GM19328 (cell line): ENCODE measurements at regions not wholly inside any gene's neighbourhood (a gene's known extent, or its start where the extent isn't known, plus 50 kb on each side); places are given as distances from the start of the nearest gene placed in this dataset.
"Not testable (repeated sequence)": the region's sequence is repeated elsewhere in the genome, so short reads cannot be mapped to it uniquely, and the experiment has no call there.

Source experiments
- ATAC-seq: cut with Tn5 transposase; IDR thresholded peaks from one replicate; pipeline ENCODE4 v1.9.1; 2021; ENCODE audit warnings: mild to moderate bottlenecking, moderate library complexity; ENCODE audit not compliant: unreplicated experiment

DNA sequence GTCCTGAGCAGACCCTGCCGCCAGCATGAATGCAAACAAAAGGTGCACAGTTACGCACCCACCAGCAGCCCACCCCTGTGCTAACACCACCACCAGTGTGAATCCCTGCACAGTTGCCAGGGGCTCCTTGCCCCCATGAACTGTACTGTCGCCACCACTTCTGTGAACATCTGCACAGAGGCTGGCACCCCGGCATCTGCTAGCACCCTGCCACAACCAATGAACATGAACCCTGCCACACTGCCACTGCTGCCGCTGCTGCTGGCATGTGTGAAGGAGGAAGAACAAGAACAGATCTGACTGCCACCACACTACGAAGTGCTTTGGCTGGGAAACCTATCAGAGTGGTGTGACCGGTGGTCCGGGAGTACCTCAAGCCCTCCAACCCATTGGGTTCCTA lies 261.3 kb downstream of the PARM1 start:
- no peak for ATAC-seq

DNA sequence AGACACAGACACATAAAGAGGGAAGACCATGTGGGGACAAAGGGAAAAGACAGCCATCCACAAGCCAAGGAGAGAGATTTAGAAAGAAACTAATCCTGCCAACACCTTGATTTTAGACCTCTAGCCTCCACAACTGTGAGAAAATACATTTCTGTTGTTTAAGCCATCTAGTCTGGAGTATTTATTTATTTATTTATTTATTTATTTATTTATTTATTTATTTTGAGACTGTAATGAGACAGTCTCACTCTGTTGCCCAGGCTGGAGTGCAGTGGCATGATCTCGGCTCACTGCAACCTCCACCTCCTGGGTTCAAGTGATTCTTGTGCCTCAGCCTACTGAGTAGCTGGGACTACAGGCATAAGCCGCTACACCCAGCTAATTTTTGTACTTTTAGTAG lies 259.3 kb downstream of the PARM1 start:
- not testable (repeated sequence) for ATAC-seq

GRCh38 chr4:75189711-75190335 lies 256.9 kb downstream of the PARM1 start:
- no peak for ATAC-seq

DNA sequence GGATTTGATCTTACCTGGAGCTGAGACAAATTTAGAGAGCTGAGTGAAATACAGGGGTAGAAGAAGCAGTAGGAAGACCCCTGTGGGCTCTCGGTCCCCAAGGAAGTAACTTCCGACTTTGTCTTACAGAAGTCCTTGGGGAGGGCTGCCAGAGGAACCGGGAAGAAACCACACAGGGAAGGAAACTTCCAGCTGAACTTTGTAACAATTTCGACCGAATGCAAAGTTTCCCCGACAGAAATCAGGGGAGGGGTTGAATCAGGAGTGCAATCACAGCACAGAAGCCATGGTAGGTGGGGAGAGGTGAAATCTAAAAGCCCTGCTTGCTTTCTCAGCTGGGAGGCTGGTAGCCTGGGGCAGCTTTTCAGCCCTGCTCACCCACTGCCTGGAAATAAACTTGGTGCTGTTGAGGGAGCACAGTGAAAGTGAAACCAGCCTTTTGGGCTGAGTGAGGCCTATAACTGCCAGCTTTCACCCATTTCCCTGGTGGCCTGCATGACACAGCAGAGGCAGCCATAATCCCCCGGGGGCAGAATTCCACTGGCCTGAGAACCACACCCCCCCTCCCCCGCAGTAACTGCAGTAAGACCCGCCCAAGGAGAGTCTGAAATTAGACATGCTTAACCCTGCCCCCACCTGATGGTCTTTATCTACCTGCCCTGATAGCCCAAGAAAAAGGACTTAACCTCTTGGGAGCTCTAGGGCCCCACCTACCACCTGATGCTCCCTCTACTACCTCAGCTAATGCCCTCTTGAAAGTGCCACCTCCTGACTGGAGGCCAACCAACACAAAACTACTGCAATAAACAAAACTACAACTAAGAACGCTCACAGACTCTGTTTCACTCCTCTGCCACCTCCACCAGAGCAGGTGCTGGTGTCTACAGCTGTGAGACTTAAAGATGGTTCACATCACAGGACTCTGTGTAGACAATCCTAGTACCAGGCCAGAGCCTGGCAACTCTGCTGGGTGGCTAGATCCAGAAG lies 248.2 kb downstream of the PARM1 start:
- ATAC-seq: peak; percentile 89

DNA sequence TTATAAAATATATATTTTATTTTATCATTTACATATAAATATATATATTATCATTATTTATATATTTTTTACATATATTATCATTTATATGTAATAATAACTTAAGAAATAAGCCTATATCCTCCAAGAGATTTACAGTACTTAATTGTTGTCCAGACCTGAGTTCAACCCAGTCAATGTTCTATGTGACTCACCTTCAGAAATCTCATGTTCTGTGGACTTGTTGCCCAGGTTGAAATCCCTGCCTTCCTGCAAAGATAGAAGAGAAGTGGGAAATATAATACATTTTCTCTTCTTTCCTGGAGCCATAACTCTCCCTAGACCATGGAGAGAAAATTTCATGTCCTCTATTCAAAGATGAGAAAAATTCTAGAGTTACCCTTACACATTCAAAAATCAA lies 247.3 kb downstream of the PARM1 start:
- ATAC-seq: no peak

- ATAC-seq: no peak
Measured at GRCh38 chr4:75179510-75179909, 246.6 kb downstream of the PARM1 start.

GRCh38 chr4:75172551-75172950 lies 239.6 kb downstream of the PARM1 start:
- ATAC-seq: peak; percentile 75

DNA sequence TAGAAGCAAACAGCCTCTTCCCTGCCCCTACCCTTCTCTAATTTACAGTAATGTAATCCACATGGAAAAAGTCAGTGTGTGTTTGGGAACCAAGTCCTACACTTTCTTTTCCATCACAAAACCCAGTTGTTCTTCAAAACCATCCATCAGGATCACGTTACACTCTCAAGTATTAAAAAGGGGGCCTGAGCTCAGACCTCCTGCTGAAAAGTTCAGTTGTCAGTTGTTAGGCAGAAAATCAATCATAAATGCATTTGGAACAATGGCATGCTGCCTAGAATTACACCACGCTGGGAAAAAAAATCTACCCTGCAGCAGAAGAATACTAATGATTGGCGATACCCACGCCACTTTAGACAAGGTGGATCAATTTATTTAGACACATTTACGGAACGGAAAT lies 236.5 kb downstream of the PARM1 start:
- ATAC-seq: no peak

GRCh38 chr4:75169020-75169419 lies 236.1 kb downstream of the PARM1 start:
- ATAC-seq: no peak

DNA sequence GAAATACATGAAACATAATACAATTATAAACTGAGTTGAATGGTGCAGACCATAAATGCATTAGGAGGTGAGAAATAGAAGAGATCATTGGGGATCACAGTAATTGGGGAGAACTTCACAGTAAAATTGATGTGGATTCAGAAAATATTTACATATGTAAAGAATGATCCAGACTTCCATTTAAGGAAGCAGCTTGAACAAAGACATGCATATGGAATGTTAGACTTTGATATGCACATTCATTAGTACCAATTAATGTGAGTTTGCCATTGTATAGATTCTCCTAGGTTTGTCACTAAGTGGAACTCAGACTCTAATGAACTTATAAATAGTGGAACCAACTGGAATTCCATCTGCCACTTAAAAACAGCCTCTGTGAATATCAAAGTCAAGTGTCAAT lies 235.6 kb downstream of the PARM1 start:
- no peak for ATAC-seq

DNA sequence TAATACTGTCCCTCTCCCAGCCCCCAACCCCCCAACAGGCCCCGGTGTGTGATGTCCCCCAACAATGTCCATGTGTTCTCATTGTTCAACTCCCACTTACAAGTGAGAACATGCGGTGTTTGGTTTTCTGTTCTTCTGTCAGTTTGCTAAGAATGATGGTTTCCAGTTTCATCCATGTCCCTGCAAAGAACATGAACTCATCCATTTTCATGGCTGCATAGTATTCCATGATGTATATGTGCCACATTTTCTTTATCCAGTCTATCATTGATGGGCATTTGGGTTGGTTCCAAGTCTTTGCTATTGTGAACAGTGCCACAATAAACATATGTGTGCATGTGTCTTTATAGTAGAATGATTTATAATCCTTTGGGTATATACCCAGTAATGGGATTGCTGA lies 232.2 kb downstream of the PARM1 start:
- not testable (repeated sequence) for ATAC-seq

GRCh38 chr4:75158451-75158850 lies 225.5 kb downstream of the PARM1 start:
- no peak for ATAC-seq

- no peak for ATAC-seq
Measured at GRCh38 chr4:75154994-75155393, 222.1 kb downstream of the PARM1 start.

DNA sequence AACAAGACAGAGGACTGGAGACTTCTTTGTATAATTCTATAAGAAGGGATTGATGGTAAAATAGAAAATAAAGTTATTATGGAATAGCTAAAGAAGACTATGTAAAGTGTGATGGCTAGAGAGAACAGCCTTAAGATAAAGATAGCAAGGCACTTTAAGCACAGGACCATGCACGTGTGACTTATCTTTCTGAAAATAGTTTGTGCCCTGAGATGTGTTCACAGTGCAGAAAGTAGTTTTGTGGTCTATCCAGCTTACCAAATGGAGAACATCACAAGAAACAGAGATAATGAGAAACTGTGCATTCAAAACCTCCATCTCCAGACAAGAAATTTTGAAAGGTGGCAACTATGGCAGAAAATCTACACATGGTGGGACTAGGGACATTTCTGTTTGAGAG lies 213.3 kb downstream of the PARM1 start:
- ATAC-seq: no peak

- no peak for ATAC-seq
Measured at GRCh38 chr4:75144475-75144874, 211.6 kb downstream of the PARM1 start.

DNA sequence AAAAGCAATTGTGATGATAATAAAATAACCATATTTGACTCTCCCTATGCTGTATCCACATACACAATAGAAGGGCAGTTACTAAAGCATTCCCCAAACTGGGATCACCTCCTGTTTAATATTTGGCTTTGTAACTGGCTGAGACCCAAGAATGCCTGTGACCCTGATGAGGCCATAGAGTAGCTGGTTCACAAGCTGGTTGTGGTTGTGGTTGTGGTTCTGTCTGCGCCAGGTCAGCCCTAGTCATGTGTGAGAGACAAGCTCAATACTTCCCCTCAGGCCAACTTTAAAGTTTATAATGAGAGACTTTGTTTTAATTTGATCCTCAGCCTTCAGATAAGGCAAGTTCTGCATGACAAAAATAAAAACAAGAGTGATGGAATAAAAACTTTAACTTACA lies 209.9 kb downstream of the PARM1 start:
- no peak for ATAC-seq

- no peak for ATAC-seq
Measured at GRCh38 chr4:75142382-75142781, 209.5 kb downstream of the PARM1 start.

- no peak for ATAC-seq
Measured at GRCh38 chr4:75141162-75141561, 208.2 kb downstream of the PARM1 start.

- ATAC-seq: no peak
Measured at GRCh38 chr4:75137302-75137701, 204.4 kb downstream of the PARM1 start.

DNA sequence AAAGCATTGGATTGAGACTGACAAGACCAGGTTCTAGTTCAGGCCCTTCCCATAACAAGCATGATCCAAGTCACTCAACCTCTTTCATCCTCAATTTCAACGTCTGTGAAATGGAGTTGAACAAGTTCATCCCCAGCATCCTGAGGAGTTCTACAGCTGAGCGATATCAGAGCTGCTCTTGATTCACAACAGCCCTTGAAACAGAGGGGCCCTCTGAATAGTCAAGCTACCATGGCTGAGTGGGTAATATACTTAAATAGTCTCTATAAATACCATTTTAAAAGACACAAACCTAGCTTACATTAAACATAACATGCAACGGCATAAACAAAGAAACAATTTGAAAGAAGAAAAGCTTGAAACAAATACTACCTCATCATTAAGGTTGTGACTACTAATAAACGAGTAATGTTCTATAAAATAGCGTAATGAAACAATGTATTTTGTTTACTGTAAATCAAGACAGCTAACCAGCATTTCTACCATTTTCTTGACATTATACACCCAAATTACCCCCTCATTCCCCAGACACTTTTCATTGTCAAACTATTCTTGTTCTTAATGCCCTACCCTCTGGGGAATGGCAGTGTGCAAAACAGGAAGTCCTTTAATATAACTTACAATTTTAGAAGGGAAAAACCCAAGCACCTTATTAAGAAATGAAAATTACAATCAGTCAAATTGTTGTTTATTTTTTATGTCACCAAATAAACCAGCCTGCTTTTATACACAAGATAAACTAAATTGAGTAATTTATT lies 202.3 kb downstream of the PARM1 start:
- ATAC-seq: no peak

DNA sequence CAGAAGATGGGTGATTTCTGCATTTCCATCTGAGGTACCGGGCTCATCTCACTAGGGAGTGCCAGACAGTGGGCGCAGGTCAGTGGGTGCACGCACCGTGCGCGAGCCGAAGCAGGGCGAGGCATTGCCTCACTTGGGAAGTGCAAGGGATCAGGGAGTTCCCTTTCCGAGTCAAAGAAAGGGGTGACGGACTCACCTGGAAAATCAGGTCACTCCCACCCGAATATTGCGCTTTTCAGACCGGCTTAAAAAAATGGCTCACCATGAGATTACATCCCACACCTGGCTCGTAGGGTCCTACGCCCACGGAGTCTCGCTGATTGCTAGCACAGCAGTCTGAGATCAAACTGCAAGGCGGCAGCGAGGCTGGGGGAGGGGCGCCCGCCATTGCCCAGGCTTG lies 194.0 kb downstream of the PARM1 start:
- ATAC-seq: not testable (repeated sequence)
